ENCODE measurements at regions not wholly inside any gene's neighbourhood (a gene's known extent, or its start where the extent isn't known, plus 50 kb on each side); places are given as distances from the start of the nearest gene placed in this dataset.

- no peak for TF ChIP-seq MTA3 (IDR thresholded peaks at IDR 0.05; ENCODE audit: borderline replicate concordance, low read length)
Measured at GRCh38 chr2:9087121-9087681, 83.7 kb upstream of the MBOAT2 start (continued).

DNA sequence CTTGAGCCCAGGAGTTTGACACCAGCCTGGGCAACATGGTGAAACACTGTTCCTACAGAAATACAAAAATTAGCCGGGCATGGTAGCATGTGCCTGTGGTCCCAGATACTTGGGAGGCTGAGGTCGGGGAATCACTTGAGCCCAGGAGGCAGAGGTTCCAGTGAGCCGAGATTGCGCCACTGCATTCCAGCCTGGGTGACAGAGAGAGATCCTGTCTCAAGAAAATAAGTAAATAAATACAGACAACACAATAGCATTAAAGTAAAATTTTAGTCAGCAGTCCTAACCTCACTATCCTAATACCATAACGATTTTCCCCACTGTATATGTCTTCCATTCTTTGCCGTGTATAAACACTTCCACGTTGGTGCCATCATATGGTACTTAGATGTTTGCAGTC is 83.0 kb upstream of the MBOAT2 start:
- Histone ChIP-seq H3K36me3 (ENCODE audit: control insufficient read depth in 2 of 2, insufficient read depth in 2 of 2, low read length in 1 of 2) (no peaks in the 10 kb centered on the region), H3K9ac (ENCODE audit: control insufficient read depth, insufficient read depth, low read length) (no peak overlapping the region), H4K20me1 (ENCODE audit: control insufficient read depth, insufficient read depth) (no peaks in the 10 kb centered on the region), H3K4me2 (ENCODE audit: control insufficient read depth, insufficient read depth) (no peak overlapping the region), H3K79me2 (ENCODE audit: control insufficient read depth, insufficient read depth, low read length) (no peaks in the 10 kb centered on the region), H3K4me1 (ENCODE audit: control insufficient read depth, insufficient read depth, low read length) (no peaks in the 10 kb centered on the region), H3K9me3 (replicated peaks; ENCODE audit: control insufficient read depth, insufficient read depth, low read length) (no peaks in the 10 kb centered on the region; the same call in 1 of the 3 replicates), H3K27ac (ENCODE audit: control insufficient read depth, insufficient read depth) (no peak overlapping the region), H3K4me3 (no peak overlapping the region), H3K27me3 (replicated peaks in 1 of 2; ENCODE audit: control insufficient read depth in 2 of 2, insufficient read depth in 2 of 2, low read length in 1 of 2) (no peaks in the 10 kb centered on the region), H2AFZ (ENCODE audit: control insufficient read depth, low read depth, low read length) (no peak overlapping the region)
- CTCF ChIA-PET = interaction anchor here (0.9 kb wide), 1 partner anchor 27 kb away, joined by 3 read pairs; no protein-coding TSS in a partner anchor
- in situ Hi-C loops (cut with MboI) (no loop called here), intact Hi-C loops (cut with micrococcal nuclease; ENCODE audit: unreplicated experiment) (no loop called here)
- POLR2A ChIA-PET = no interaction called here
- SMC1A ChIA-PET (ENCODE audit: uncharacterized antibody, unreplicated experiment) = interaction anchor here (1.1 kb wide), 1 partner anchor 15 kb away, joined by 3 read pairs; no protein-coding TSS in a partner anchor
- WGBS (ENCODE audit: insufficient coverage, insufficient replicate concordance, low lambda C conversion rate, missing lambda C conversion rate) = 73% methylated on average over 7 of the region's 7 CpGs
- no peak for ATAC-seq
- no peak for FAIRE-seq
- RAD21 ChIA-PET (ENCODE audit: unreplicated experiment) = no interaction called here
- no peak for TF ChIP-seq DPF2 (IDR thresholded peaks at IDR 0.05)
- TF ChIP-seq MYC (IDR thresholded peaks at IDR 0.05; ENCODE audit: insufficient read depth, insufficient read length, insufficient replicate concordance, low read length, severe bottlenecking) = no peak
- TF ChIP-seq SMAD5 (IDR thresholded peaks at IDR 0.05; ENCODE audit: low read depth) = no peak
- TF ChIP-seq SMAD1 (IDR thresholded peaks at IDR 0.05; ENCODE audit: low read depth, partially characterized antibody) = no peak
- TF ChIP-seq ZNF622 (IDR thresholded peaks at IDR 0.05) = no peak
- no peak for TF ChIP-seq ZZZ3 (IDR thresholded peaks at IDR 0.05; ENCODE audit: control insufficient read depth, insufficient read length, low read depth)
- no peak for TF ChIP-seq NR2C2 (IDR thresholded peaks at IDR 0.05; ENCODE audit: borderline replicate concordance, control insufficient read depth, insufficient read length, low read depth)
- TF ChIP-seq SKIL (IDR thresholded peaks at IDR 0.05; ENCODE audit: low read depth, poor library complexity, severe bottlenecking) = no peak
- no peak for TF ChIP-seq TCF12 (IDR thresholded peaks at IDR 0.05; ENCODE audit: low read depth, low read length)
- no peak for TF ChIP-seq SRF (IDR thresholded peaks at IDR 0.05; ENCODE audit: low read depth in 2 of 2, low read length in 2 of 2)
- TF ChIP-seq ZBED1 (IDR thresholded peaks at IDR 0.05; ENCODE audit: borderline replicate concordance) = no peak
- TF ChIP-seq USF1 (IDR thresholded peaks at IDR 0.05; ENCODE audit: borderline replicate concordance, extremely low read length, insufficient read depth, low read depth, low read length) = no peak
- TF ChIP-seq JUNB (IDR thresholded peaks at IDR 0.05) = no peak
- TF ChIP-seq, protein P1, sequence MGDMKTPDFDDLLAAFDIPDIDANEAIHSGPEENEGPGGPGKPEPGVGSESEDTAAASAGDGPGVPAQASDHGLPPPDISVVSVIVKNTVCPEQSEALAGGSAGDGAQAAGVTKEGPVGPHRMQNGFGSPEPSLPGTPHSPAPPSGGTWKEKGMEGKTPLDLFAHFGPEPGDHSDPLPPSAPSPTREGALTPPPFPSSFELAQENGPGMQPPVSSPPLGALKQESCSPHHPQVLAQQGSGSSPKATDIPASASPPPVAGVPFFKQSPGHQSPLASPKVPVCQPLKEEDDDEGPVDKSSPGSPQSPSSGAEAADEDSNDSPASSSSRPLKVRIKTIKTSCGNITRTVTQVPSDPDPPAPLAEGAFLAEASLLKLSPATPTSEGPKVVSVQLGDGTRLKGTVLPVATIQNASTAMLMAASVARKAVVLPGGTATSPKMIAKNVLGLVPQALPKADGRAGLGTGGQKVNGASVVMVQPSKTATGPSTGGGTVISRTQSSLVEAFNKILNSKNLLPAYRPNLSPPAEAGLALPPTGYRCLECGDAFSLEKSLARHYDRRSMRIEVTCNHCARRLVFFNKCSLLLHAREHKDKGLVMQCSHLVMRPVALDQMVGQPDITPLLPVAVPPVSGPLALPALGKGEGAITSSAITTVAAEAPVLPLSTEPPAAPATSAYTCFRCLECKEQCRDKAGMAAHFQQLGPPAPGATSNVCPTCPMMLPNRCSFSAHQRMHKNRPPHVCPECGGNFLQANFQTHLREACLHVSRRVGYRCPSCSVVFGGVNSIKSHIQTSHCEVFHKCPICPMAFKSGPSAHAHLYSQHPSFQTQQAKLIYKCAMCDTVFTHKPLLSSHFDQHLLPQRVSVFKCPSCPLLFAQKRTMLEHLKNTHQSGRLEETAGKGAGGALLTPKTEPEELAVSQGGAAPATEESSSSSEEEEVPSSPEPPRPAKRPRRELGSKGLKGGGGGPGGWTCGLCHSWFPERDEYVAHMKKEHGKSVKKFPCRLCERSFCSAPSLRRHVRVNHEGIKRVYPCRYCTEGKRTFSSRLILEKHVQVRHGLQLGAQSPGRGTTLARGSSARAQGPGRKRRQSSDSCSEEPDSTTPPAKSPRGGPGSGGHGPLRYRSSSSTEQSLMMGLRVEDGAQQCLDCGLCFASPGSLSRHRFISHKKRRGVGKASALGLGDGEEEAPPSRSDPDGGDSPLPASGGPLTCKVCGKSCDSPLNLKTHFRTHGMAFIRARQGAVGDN (IDR thresholded peaks at IDR 0.05) = no peak
- no peak for TF ChIP-seq KLF5 (IDR thresholded peaks at IDR 0.05; ENCODE audit: partially characterized antibody)
- BruUV-seq (replicated peaks) = no TSS peak
- DNase-seq (ENCODE audit: low read depth, low spot score) = no peak
